ENCODE measurements at regions not wholly inside any gene's neighbourhood (a gene's known extent, or its start where the extent isn't known, plus 50 kb on each side); places are given as distances from the start of the nearest gene placed in this dataset.
"Not testable (repeated sequence)": the region's sequence is repeated elsewhere in the genome, so short reads cannot be mapped to it uniquely, and the experiment has no call there.

GRCh38 chr3:106125321-106125720, 256.5 kb upstream of the CBLB start:
- no peak for DNase-seq

GRCh38 chr3:106126067-106126845, 257.4 kb upstream of the CBLB start:
- DNase-seq, result no peak

- DNase-seq, result no peak
Measured at GRCh38 chr3:106126846-106127235, 258.0 kb upstream of the CBLB start.

GRCh38 chr3:106129939-106130338, 261.1 kb upstream of the CBLB start:
- no peak for DNase-seq

- DNase-seq, result no peak
Measured at GRCh38 chr3:106130384-106131198, 261.8 kb upstream of the CBLB start.

- no peak for DNase-seq
Measured at GRCh38 chr3:106135451-106136160, 266.8 kb upstream of the CBLB start.

GRCh38 chr3:106139826-106140225, 271.0 kb upstream of the CBLB start:
- DNase-seq, result no peak

GRCh38 chr3:106140431-106140830, 271.6 kb upstream of the CBLB start:
- DNase-seq, result no peak

GRCh38 chr3:106144030-106144429, 275.2 kb upstream of the CBLB start:
- DNase-seq, result no peak

- not testable (repeated sequence) for DNase-seq
Measured at GRCh38 chr3:106148440-106149082, 279.7 kb upstream of the CBLB start.

GRCh38 chr3:106157411-106157810, 288.6 kb upstream of the CBLB start:
- DNase-seq, result no peak

- no peak for DNase-seq
Measured at GRCh38 chr3:106160396-106160795, 291.6 kb upstream of the CBLB start.

- no peak for DNase-seq
Measured at GRCh38 chr3:106161246-106161645, 292.4 kb upstream of the CBLB start.

- DNase-seq, result no peak
Measured at GRCh38 chr3:106167728-106168127, 298.9 kb upstream of the CBLB start.

GRCh38 chr3:106168962-106169750, 300.3 kb upstream of the CBLB start:
- DNase-seq, result no peak

GRCh38 chr3:106170636-106171035, 301.8 kb upstream of the CBLB start:
- DNase-seq, result no peak

GRCh38 chr3:106172101-106172500, 303.3 kb upstream of the CBLB start:
- no peak for DNase-seq

GRCh38 chr3:106172780-106173179, 304.0 kb upstream of the CBLB start:
- DNase-seq, result no peak

GRCh38 chr3:106175276-106175675, 306.5 kb upstream of the CBLB start:
- no peak for DNase-seq

GRCh38 chr3:106176734-106177133, 307.9 kb upstream of the CBLB start:
- no peak for DNase-seq

- no peak for DNase-seq
Measured at GRCh38 chr3:106182950-106183511, 314.2 kb upstream of the CBLB start.
